Mesenchymal stem cell (in vitro differentiated cells and primary cell): ENCODE measurements at regions not wholly inside any gene's neighbourhood (a gene's known extent, or its start where the extent isn't known, plus 50 kb on each side); places are given as distances from the start of the nearest gene placed in this dataset.
A peak's percentile ranks its signal among the peaks of the same experiment; 100 is the strongest.

ENCODE experiments used
- DNase-seq: peaks from one replicate; pipeline ENCODE4 v3.0.0-alpha.2; 2013
- H2AFZ ChIP-seq: one replicate; pipeline ENCODE4 v1.6.1; 2013; ENCODE audit warnings: low read depth, mild to moderate bottlenecking, control low read depth, inconsistent platforms, low read length, moderate library complexity
- H2AK5ac ChIP-seq: 2 replicates; pipeline ENCODE4 v1.6.1; 2013; ENCODE audit warnings: low read length, moderate library complexity, mild to moderate bottlenecking, inconsistent platforms; ENCODE audit not compliant: severe bottlenecking
- H2BK120ac ChIP-seq: one replicate; pipeline ENCODE4 v1.6.1; 2013; ENCODE audit warnings: low read depth, mild to moderate bottlenecking, inconsistent platforms, low read length, moderate library complexity
- H2BK12ac ChIP-seq, 2 experiments: one replicate each; pipeline ENCODE4 v1.6.1; 2013; ENCODE audit warnings: inconsistent platforms in 2 of 2, low read length in 2 of 2, mild to moderate bottlenecking in 2 of 2, moderate library complexity in 2 of 2, control low read depth in 1 of 2
- H2BK15ac ChIP-seq: one replicate; pipeline ENCODE4 v1.6.1; 2013; ENCODE audit warnings: mild to moderate bottlenecking, low read depth, inconsistent platforms; ENCODE audit not compliant: poor library complexity, severe bottlenecking
- H2BK5ac ChIP-seq: 2 replicates; pipeline ENCODE4 v1.6.1; 2013; ENCODE audit warnings: low read depth, mild to moderate bottlenecking, low read length, control low read depth, inconsistent platforms; ENCODE audit not compliant: poor library complexity, severe bottlenecking
- H3K14ac ChIP-seq, 2 experiments: one replicate each; pipeline ENCODE4 v1.6.1; 2013; ENCODE audit warnings: inconsistent platforms in 2 of 2, low read length in 2 of 2, control low read depth in 1 of 2, mild to moderate bottlenecking in 1 of 2, moderate library complexity in 1 of 2
- H3K18ac ChIP-seq, 2 experiments: one replicate each; pipeline ENCODE4 v1.6.1; 2013; ENCODE audit warnings: inconsistent platforms in 2 of 2, low read length in 2 of 2, control low read depth in 1 of 2, low read depth in 1 of 2, mild to moderate bottlenecking in 1 of 2
- H3K23ac ChIP-seq, 2 experiments: one replicate each; pipeline ENCODE4 v1.6.1; 2013; ENCODE audit warnings: inconsistent platforms in 2 of 2, low read length in 2 of 2, mild to moderate bottlenecking in 2 of 2, moderate library complexity in 2 of 2, control low read depth in 1 of 2
- H3K27ac ChIP-seq: 2 replicates; pipeline ENCODE4 v1.5.1; 2013; ENCODE audit warnings: mild to moderate bottlenecking, moderate library complexity, low read length, control low read depth, inconsistent platforms; ENCODE audit not compliant: poor library complexity, severe bottlenecking
- H3K27me3 ChIP-seq, 2 experiments: 2 replicates each; pipeline versions ENCODE4 v1.6.1 to v1.7.0; 2013; ENCODE audit warnings: low read length in 2 of 2, mild to moderate bottlenecking in 2 of 2, moderate library complexity in 2 of 2, control low read depth in 1 of 2, inconsistent platforms in 1 of 2; ENCODE audit not compliant: control insufficient read depth in 1 of 2, insufficient read depth in 1 of 2
- H3K36me3 ChIP-seq, 2 experiments: 2 replicates each; pipeline versions ENCODE4 v1.6.1 to v1.7.0; 2013; ENCODE audit warnings: low read length in 2 of 2, control low read depth in 1 of 2, inconsistent platforms in 1 of 2, low read depth in 1 of 2, mild to moderate bottlenecking in 1 of 2; ENCODE audit not compliant: insufficient read depth in 2 of 2, control insufficient read depth in 1 of 2
- H3K4ac ChIP-seq, 2 experiments: one replicate each; pipeline ENCODE4 v1.6.1; 2013; ENCODE audit warnings: inconsistent platforms in 2 of 2, low read length in 2 of 2, mild to moderate bottlenecking in 2 of 2, moderate library complexity in 2 of 2, control low read depth in 1 of 2, low read depth in 1 of 2
- H3K4me1 ChIP-seq: 2 replicates; pipeline ENCODE4 v1.6.1; 2013; ENCODE audit warnings: low read depth, low read length, control low read depth; ENCODE audit not compliant: control insufficient read depth, insufficient read depth
- H3K4me2 ChIP-seq: 2 replicates; pipeline ENCODE4 v1.6.1; 2013; ENCODE audit warnings: low read length, mild to moderate bottlenecking, inconsistent platforms; ENCODE audit not compliant: poor library complexity, severe bottlenecking
- H3K4me3 ChIP-seq, 2 experiments: 2 replicates each; pipeline versions ENCODE4 v1.5.1 to v1.7.0; 2013; ENCODE audit warnings: low read length in 2 of 2, mild to moderate bottlenecking in 2 of 2, control low read depth in 1 of 2, low read depth in 1 of 2; ENCODE audit not compliant: insufficient read depth in 1 of 2
- H3K79me1 ChIP-seq: replicated peaks from 2 replicates; pipeline ENCODE4 v1.6.1; 2013; ENCODE audit warnings: mild to moderate bottlenecking, control low read depth, low read length, inconsistent platforms; ENCODE audit not compliant: poor library complexity, severe bottlenecking
- H3K9ac ChIP-seq: 2 replicates; pipeline ENCODE4 v1.7.0; 2013; ENCODE audit warnings: mild to moderate bottlenecking, low read length, moderate library complexity
- H3K9me3 ChIP-seq: 2 replicates; pipeline ENCODE4 v1.7.0; 2013; ENCODE audit warnings: mild to moderate bottlenecking, low read length; ENCODE audit not compliant: control insufficient read depth
- H4K8ac ChIP-seq: one replicate; pipeline ENCODE4 v1.6.1; 2013; ENCODE audit warnings: inconsistent platforms, mild to moderate bottlenecking, low read length, moderate library complexity
- H4K91ac ChIP-seq: one replicate; pipeline ENCODE4 v1.6.1; 2013; ENCODE audit warnings: mild to moderate bottlenecking, low read length, inconsistent platforms
- WGBS: methylation state at CpG from one replicate; pipeline ENCODE4 v1.1.7; 2013; ENCODE audit warnings: mixed read lengths; 5-methylcytosine and 5-hydroxymethylcytosine counted together

- Histone ChIP-seq H3K9ac (no peak overlapping the region), H3K27ac (no peak overlapping the region), H3K9me3 (no peaks in the 10 kb centered on the region), H2BK120ac (no peak overlapping the region), H3K79me1 (peaks cover 3% of the 10 kb centered on the region), H4K8ac (no peak overlapping the region), H4K91ac (no peak overlapping the region), H3K4ac (no peak overlapping the region), H3K4me2 (no peak overlapping the region), H2BK5ac (no peak overlapping the region), H3K18ac (no peak overlapping the region), H2BK12ac (no peak overlapping the region), H3K23ac (no peak overlapping the region), H2AK5ac (peak overlapping the region; percentile 38), H2AFZ (no peak overlapping the region), H2BK15ac (no peak overlapping the region), H3K4me3 (no peak overlapping the region), H3K4me1 (peaks cover 7% of the 10 kb centered on the region), H3K36me3 (no peaks in the 10 kb centered on the region), H3K27me3 (no peaks in the 10 kb centered on the region), H3K14ac (no peak overlapping the region)
- no peak for DNase-seq
- 15% methylated on average over 3 of the region's 3 CpGs for WGBS
Measured at GRCh38 chr13:99661791-99662190, 160.5 kb downstream of the TM9SF2 start.

- Histone ChIP-seq H3K4me1 (peaks cover 14% of the 10 kb centered on the region), H3K18ac (no peak overlapping the region), H2BK5ac (no peak overlapping the region), H2BK15ac (no peak overlapping the region), H3K4me2 (no peak overlapping the region), H4K8ac (no peak overlapping the region), H3K4me3 (no peak overlapping the region), H3K36me3 (no peaks in the 10 kb centered on the region), H3K14ac (no peak overlapping the region), H2BK120ac (no peak overlapping the region), H2BK12ac (no peak overlapping the region), H3K9me3 (no peaks in the 10 kb centered on the region), H3K9ac (no peak overlapping the region), H2AK5ac (no peak overlapping the region), H4K91ac (no peak overlapping the region), H2AFZ (no peak overlapping the region), H3K4ac (no peak overlapping the region), H3K27me3 (no peaks in the 10 kb centered on the region), H3K27ac (no peak overlapping the region), H3K23ac (no peak overlapping the region), H3K79me1 (peaks cover 3% of the 10 kb centered on the region)
- WGBS = 69% methylated on average over 9 of the region's 11 CpGs
- no peak for DNase-seq
Measured at GRCh38 chr13:99659866-99660554, 158.7 kb downstream of the TM9SF2 start.

- no peak overlapping the region for H3K4me2 ChIP-seq
- H4K8ac ChIP-seq = no peak overlapping the region
- H3K4me3 ChIP-seq = no peak overlapping the region
- H2BK120ac ChIP-seq = no peak overlapping the region
- no peak overlapping the region for H2BK5ac ChIP-seq
- no peaks in the 10 kb centered on the region for H3K9me3 ChIP-seq
- H3K27ac ChIP-seq = no peak overlapping the region
- no peak overlapping the region for H4K91ac ChIP-seq
- H2BK15ac ChIP-seq = no peak overlapping the region
- no peak overlapping the region for H3K14ac ChIP-seq
- no peaks in the 10 kb centered on the region for H3K27me3 ChIP-seq
- peaks cover 16% of the 10 kb centered on the region for H3K4me1 ChIP-seq
- H2AK5ac ChIP-seq = no peak overlapping the region
- no peak overlapping the region for H3K18ac ChIP-seq
- no peak overlapping the region for H2AFZ ChIP-seq
- no peak for DNase-seq
- H3K9ac ChIP-seq = peak overlapping the region; percentile 93
- 80% methylated on average over 3 of the region's 3 CpGs for WGBS
- peaks cover 3% of the 10 kb centered on the region for H3K79me1 ChIP-seq
- no peak overlapping the region for H3K4ac ChIP-seq
- H2BK12ac ChIP-seq = no peak overlapping the region
- no peaks in the 10 kb centered on the region for H3K36me3 ChIP-seq
- no peak overlapping the region for H3K23ac ChIP-seq
Measured at GRCh38 chr13:99659226-99659625, 158.0 kb downstream of the TM9SF2 start.

- Histone ChIP-seq H3K18ac (peak overlapping the region; percentile 62 to 91), H2BK15ac (peak overlapping the region; percentile 99), H2BK5ac (peak overlapping the region; percentile 99), H3K23ac (no peak overlapping the region), H3K36me3 (no peaks in the 10 kb centered on the region), H2AK5ac (no peak overlapping the region), H3K27ac (peak overlapping the region; percentile 97), H4K8ac (peak overlapping the region; percentile 99), H3K4me1 (peaks cover 16% of the 10 kb centered on the region), H2AFZ (peak overlapping the region; percentile 97), H3K79me1 (peaks cover 3% of the 10 kb centered on the region), H3K9ac (peak overlapping the region; percentile 93), H3K4me3 (peak overlapping the region; percentile 38 to 76), H3K4ac (peak overlapping the region in 1 of 2 experiments; percentile 94), H3K9me3 (no peaks in the 10 kb centered on the region), H3K27me3 (peaks cover 0 to 3% of the 10 kb centered on the region in 2 experiments), H3K14ac (no peak overlapping the region), H4K91ac (peak overlapping the region; percentile 48), H2BK12ac (peak overlapping the region in 1 of 2 experiments; percentile 31), H2BK120ac (peak overlapping the region; percentile 90), H3K4me2 (peak overlapping the region; percentile 95)
- WGBS = 15% methylated on average over 23 of the region's 26 CpGs
- DNase-seq = peak; percentile 58
Measured at GRCh38 chr13:99658261-99658991, 157.2 kb downstream of the TM9SF2 start.
